GM18508 (cell line): ENCODE measurements at regions not wholly inside any gene's neighbourhood (a gene's known extent, or its start where the extent isn't known, plus 50 kb on each side); places are given as distances from the start of the nearest gene placed in this dataset.
"Not testable (repeated sequence)": the region's sequence is repeated elsewhere in the genome, so short reads cannot be mapped to it uniquely, and the experiment has no call there.

Source experiments
- ATAC-seq: cut with Tn5 transposase; IDR thresholded peaks from one replicate; pipeline ENCODE4 v1.9.1; 2021; ENCODE audit warnings: moderate number of reproducible peaks; ENCODE audit not compliant: insufficient read depth, unreplicated experiment

GRCh38 chr16:65767125-65767524 is 599.4 kb upstream of the CDH5 start:
- no peak for ATAC-seq

GRCh38 chr16:65763640-65764305 is 602.7 kb upstream of the CDH5 start:
- ATAC-seq, result no peak

GRCh38 chr16:65760874-65761273 is 605.6 kb upstream of the CDH5 start:
- ATAC-seq, result no peak

- no peak for ATAC-seq
These were observed 607.9 kb upstream of the CDH5 start for GRCh38 chr16:65758620-65759019.

GRCh38 chr16:65757064-65757463 is 609.4 kb upstream of the CDH5 start:
- no peak for ATAC-seq

GRCh38 chr16:65756163-65756562 is 610.3 kb upstream of the CDH5 start:
- no peak for ATAC-seq

GRCh38 chr16:65754820-65755691 is 611.4 kb upstream of the CDH5 start:
- ATAC-seq, result no peak

GRCh38 chr16:65752522-65752844 is 614.0 kb upstream of the CDH5 start:
- ATAC-seq, result no peak

- no peak for ATAC-seq
These were observed 614.6 kb upstream of the CDH5 start for GRCh38 chr16:65751622-65752521.

- ATAC-seq, result no peak
These were observed 617.0 kb upstream of the CDH5 start for GRCh38 chr16:65749506-65749905.

- ATAC-seq, result no peak
These were observed 619.5 kb upstream of the CDH5 start for GRCh38 chr16:65746941-65747340.

- ATAC-seq, result no peak
These were observed 621.2 kb upstream of the CDH5 start for GRCh38 chr16:65745201-65745708.

GRCh38 chr16:65744401-65744800 is 622.1 kb upstream of the CDH5 start:
- no peak for ATAC-seq

- ATAC-seq, result no peak
These were observed 621.7 kb upstream of the CDH11 start for GRCh38 chr16:65743558-65743957.

- ATAC-seq, result no peak
These were observed 618.8 kb upstream of the CDH11 start for GRCh38 chr16:65740711-65741110.

GRCh38 chr16:65739518-65739917 is 617.7 kb upstream of the CDH11 start:
- no peak for ATAC-seq

GRCh38 chr16:65737831-65738230 is 616.0 kb upstream of the CDH11 start:
- ATAC-seq, result no peak

GRCh38 chr16:65735615-65736014 is 613.8 kb upstream of the CDH11 start:
- ATAC-seq, result not testable (repeated sequence)

- no peak for ATAC-seq
These were observed 611.9 kb upstream of the CDH11 start for GRCh38 chr16:65733721-65734120.

GRCh38 chr16:65731833-65732232 is 610.0 kb upstream of the CDH11 start:
- ATAC-seq, result no peak

- ATAC-seq, result no peak
These were observed 606.8 kb upstream of the CDH11 start for GRCh38 chr16:65728652-65729051.
